NCI-H524 treated with DMSO at 0.1 percent for 48 hours (cell line): ENCODE measurements at regions not wholly inside any gene's neighbourhood (a gene's known extent, or its start where the extent isn't known, plus 50 kb on each side); places are given as distances from the start of the nearest gene placed in this dataset.
"Not testable (repeated sequence)": the region's sequence is repeated elsewhere in the genome, so short reads cannot be mapped to it uniquely, and the experiment has no call there.

Source experiments
- DNase-seq: peaks from one replicate; lab custom pipeline; 2025; lab: John Stamatoyannopoulos, UW

DNA sequence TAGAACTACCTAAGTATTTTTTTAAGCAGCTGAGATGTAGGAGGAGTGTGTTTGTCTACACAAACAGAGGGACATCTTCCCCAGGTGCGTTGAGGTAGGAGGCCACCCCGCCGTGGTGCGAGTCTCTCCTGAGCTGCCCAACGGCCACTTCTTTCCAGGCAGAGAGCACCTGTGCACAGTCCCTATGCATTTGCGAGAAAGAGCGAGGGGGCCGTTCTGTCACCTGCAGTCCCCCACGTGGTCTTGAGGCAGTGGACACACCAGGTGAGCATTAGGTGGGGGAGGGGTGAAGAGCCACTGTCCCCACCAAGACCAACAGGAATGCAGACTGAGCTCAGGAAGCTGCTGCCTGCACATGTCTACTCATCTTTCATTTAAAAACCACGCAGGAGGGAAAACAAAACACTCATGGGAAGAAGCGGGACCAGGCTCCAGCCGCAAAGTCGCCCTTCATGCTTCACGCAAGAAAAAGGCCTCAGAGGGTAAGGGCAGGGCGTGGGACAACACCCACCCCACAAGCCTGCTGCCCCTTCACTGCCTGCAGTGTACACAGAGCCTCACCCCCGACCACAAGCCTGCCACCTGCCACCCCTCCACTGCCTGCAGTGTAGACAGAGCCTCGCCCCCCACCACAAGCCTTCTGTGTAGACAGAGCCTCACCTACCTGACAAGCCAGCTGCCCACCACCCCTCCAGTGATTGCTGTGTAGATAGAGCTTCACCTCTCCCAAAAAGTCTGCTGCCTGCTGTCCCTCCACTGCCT is 142.0 kb downstream of the DLL1 start:
- no peak for DNase-seq

DNA sequence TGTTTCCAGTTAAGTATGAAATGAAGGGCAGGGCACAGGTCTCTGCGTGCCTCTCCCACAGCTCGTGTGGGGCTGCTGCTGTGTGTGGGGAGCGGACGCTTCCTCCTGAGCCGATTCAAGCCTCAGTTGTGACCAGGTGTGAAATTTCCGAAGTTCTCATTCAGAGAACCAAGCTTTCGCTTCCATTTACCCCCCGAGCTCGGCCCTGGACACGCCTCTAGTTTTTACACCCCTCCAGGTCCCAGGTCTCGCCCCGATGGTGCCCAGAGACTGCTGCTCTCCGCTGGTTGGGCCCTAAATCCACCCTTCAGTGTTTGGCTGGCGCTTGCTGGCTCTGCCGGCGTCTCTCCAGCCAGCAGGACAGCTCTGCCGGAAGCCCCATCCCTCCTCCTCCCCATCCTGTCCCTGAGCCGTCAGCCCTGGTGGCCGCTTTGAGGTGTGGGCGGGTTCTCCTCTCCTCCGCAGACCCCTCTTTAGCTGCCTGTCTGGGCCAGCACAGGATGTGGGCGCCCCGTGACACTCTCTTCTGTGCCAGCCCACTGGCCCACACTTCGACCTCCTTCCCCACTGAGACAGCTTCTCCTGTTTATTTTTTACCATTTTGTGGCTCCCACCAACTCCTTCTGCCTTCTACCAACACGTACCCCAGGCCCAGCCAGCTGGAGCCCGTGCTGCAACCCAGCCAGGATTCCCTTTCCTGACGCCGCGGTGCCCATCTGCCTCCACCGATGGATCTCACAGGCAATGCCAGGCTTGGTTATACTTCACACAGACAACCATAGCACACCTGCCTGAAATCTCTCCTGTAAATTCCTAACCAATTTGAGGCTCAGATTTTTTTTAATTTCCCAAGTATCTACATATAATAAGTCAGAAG is 142.8 kb downstream of the DLL1 start:
- no peak for DNase-seq

DNA sequence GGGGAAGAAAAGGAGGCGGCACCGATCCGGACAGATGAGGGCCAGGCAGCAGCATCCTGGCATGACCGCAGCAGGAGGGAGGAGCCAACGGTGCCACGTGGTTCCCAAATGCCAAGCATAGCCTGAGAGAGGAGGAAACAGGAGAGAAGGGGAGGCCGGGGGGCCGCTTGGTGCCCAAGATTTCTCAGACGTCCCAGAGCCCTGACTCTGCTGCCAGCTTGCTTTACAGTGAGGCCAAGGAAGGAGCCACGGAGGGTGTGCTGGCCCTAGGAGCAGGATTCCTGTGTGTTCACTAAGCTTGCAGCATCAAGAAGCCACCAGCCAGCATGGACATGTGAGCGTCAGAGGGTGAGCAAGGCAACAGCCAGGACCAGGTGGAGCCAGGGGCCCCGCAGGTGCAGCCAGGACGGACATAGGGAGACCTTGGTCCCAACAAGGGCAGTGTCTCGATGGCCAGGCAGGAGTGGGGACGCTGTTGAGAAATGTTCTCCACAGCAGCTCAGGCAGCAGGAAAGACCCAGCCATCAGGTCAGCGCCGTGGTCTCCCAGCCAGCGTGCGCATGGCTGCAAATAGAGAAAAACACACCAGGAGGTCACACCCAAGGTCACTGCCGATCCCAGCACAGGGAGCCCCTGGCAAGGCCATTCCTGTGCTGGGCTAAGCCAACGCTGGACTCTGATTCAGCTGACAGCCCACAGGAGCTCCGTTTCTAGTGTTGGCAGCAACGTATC is 143.7 kb downstream of the DLL1 start:
- no peak for DNase-seq

DNA sequence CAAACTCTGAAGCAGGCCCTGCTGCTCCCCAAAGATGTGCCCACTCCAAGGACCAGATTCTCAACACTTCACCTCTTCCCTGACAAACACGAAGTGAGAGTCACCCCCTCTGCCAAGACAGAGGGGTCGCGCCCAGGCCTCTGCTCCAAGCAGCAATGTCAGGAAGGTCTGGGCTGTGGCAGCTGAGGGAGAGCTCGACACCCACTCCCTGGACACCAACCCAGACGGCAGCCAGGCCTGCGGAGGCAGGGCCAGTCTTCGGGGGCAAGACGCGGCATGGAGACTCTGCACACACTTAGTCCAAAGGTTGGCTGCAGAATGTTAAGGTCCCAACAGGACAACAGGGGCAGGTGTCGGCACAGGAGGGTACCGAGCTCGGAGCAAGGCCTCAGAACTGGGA is 144.2 kb downstream of the DLL1 start:
- no peak for DNase-seq

DNA sequence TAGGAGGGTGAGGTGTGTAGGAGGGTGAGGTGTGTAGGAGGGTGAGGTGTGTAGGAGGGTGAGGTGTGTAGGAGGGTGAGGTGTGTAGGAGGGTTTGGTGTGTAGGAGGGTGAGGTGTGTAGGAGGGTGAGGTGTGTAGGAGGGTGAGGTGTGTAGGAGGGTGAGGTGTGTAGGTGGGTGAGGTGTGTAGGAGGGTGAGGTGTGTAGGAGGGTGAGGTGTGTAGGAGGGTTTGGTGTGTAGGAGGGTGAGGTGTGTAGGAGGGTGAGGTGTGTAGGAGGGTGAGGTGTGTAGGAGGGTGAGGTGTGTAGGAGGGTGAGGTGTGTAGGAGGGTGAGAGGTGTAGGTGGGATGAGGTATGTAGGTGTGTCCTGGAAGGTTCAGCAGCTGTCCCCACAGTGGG is 144.7 kb downstream of the DLL1 start:
- not testable (repeated sequence) for DNase-seq

DNA sequence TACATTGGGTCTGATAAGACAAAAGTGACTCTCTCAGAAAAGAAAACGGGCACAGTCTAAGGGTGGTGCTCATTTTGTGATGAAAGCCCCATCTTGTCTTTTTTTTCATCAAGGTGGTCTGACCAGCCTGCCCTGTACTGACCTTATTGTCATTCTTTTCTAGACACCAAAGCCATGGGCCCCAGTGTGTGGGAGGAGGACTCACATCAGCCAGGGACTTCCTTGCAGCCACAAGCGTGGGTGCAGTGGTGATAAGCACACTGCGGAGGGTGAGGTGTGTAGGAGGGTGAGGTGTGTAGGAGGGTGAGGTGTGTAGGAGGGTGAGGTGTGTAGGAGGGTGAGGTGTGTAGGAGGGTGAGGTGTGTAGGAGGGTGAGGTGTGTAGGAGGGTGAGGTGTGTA is 145.2 kb downstream of the DLL1 start:
- not testable (repeated sequence) for DNase-seq

DNA sequence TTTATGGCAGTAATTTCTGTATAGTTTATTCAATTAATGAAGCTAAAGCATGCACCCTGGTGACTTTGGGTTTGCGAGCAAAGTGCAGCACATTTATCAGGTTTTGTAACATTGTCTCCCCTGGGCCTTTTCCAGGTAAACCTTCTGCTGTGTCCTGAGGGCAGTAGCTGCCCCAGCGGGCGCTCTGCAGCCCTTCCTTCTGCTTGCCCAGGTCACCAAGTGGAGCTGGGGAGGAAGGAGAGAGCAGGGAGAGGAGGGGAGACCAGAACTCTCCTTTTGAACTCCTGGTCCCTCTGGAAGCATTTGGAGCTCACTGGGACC is 145.6 kb downstream of the DLL1 start:
- DNase-seq = no peak

DNA sequence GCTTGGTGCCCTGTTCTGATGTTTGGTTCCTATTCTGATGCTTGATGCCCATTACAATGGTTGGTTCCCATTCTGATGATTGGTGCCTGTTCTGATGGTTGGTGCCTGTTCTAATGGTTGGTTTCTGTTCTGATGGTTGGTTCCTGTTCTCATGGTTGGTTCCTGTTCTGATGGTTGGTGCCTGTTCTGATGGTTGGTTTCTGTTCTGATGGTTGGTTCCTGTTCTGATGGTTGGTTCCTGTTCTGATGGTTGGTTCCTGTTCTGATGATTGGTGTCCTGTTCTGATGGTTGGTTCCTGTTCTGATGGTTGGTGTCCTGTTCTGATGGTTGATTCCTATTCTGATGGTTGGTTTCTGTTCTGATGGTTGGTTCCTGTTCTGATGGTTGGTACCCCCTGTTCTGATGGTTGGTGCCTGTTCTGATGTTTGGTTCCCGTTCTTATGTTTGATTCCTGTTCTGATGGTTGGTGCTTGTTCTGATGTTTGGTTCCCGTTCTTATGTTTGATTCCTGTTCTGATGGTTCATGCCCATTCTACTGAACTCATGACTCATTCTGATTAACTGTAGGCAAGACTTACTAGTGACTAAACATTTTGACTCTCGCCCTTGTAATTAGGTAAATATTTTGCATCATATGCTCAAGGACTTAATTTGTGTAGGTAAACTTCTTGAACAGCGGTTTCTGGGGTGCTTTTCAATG is 146.2 kb downstream of the DLL1 start:
- no peak for DNase-seq

DNA sequence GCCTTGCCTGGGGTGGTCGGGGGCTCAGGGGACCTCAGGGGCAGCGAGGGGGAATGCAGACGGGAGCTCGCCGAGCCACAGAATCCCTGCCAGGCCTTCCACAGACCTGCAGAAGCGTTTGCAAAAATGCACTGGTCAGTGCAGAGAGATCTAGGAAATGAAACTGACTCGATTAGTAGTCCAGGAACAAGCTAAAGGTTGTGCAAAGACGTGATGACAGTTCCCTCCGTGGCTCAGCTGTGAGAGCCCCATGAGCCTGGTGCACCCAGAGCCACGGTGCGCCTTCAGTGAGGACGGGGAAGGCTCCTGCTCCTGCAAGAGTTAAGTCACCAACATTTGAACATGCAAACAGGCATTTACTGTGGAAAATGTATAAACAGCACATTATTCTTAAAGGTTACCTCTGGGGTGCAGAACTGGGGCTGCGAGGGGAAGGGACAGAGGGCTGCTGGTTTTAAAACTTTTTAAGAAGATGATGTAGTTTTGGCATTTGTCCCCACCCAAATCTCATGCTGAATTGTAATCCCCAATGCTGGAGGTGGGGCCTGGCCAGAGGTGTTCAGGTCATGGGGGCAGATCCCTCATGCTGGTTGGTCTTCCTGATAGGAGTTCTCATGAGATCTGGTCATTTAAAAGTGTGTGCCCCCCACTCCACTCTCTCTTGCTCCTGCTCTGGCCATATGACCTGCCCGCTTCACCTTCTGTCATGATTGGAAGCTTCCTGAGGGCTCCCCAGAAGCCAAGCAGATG is 147.3 kb downstream of the DLL1 start:
- DNase-seq = no peak

DNA sequence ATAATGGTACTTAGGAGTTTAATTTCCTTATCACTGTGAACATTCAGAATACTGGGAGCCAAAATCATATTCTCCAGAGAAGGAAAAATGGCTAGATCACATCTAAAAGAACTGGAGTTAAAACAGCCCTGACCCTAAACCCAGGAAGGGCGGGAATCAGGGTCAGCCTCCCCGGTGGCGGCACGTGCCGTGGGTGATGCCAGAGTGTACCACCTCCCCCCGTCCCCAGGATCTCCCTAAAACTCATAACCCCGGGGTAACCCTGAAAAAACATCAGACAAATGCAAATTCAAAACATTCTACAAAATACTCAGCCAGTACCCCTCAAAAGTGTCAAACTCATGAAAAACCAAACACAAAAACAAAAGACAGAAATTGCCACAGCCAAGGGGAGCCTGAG is 148.3 kb downstream of the DLL1 start:
- DNase-seq = no peak

DNA sequence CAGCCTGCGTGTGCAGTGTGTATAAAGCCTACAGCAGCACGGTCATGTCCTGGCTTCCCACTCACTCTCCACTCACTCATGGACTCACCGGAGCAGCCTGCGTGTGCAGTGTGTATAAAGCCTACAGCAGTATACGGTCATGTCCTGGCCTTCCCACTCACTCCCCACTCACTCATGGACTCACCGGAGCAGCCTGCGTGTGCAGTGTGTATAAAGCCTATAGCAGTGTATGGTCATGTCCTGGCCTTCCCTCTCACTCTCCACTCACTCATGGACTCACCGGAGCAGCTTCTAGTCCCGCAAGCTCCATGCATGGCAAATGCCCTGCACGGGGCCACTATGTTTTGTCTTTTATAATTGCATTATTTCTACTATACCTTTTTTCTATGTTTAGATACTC is 149.8 kb downstream of the DLL1 start:
- not testable (repeated sequence) for DNase-seq

DNA sequence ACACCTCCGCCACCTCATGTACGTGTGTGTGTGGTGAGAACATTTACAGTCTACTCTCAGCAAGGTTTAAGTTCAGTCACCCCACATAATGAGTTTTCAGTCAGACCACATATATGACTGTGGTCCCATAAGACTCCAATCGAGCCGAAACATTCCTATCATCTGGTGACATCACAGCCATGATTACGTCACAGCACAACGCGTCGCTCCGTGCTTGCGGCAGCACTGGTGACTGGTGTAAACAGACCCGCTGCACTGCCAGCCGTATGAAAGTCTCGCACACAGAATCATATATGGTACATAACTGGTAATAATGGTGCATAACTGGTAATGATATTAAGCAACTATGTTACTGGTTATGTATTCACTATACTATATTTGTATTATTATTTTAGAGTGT is 150.7 kb downstream of the DLL1 start:
- no peak for DNase-seq

DNA sequence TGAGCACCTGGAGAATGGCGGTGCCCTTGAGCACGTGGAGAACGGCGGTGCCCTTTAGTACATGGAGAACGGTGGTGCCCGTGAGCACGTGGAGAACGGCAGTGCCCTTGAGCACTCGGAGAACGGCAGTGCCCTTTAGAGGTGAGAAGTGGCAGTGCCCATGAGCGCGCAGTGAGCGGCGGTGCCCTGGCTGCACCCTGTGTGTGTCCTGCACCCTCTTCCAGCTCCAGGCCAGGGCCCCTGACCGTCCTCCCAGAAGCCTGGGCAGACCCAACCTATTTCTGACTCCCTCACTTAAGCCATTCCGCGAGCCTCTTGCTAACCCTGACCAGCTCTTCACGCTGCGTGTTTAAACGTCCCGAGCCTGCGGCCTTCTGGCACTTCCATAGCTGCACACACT is 151.3 kb downstream of the DLL1 start:
- no peak for DNase-seq

DNA sequence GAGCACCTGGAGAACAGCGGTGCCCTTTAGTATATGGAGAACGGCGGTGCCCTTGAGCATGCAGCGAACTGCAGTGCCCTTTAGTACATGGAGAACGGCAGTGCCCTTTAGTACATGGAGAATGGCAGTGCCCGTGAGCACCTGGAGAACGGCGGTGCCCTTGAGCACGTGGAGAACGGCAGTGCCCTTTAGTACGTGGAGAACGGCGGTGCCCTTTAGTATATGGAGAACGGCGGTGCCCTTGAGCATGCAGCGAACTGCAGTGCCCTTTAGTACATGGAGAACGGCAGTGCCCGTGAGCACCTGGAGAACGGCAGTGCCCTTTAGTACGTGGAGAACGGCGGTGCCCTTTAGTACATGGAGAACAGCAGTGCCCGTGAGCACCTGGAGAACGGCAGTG is 151.8 kb downstream of the DLL1 start:
- not testable (repeated sequence) for DNase-seq

DNA sequence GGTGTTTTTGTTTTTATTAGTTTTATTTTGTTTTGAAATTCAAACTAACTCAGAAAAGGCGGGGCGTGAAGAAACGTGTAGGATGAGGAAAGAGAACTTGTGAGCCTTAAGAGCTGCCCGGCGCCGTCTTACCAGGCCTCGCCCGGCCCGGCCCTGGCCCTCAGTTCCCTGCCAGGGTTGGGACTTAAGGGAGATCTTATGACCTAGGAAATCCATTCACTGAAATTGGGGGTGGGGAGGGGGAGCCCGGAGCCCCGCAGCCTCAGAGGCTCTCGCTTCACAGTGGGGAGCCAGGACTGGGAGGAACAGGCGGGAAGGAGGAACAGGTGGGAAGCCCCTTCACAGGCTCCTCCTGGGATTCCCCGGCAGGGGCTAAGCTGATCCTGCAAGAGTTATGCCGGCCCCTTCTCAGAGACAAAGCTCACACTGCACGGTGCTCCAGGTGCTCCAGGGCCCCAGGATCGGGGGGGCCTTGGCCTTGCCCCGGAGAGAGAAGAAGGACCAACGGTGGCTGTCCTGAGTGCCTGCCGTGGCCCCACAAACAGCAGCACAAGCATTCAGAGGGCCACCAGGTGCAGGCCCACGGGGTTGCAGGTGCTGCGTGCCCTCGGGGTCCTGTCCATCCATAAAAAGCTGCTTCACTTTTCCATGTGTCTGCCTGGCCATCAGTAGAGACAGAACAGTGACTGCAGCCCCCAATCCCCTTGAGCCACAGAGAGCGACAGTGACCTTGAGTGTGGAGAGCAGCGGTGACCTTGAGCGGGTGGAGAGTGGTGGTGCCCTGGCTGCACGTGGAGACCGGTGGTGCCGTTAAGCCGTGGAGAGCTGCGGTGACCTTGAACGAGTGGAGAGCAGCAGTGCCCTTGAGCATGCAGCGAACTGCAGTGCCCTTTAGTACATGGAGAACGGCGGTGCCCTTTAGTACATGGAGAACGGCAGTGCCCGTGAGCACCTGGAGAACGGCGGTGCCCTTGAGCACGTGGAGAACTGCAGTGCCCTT is 152.7 kb downstream of the DLL1 start:
- no peak for DNase-seq

DNA sequence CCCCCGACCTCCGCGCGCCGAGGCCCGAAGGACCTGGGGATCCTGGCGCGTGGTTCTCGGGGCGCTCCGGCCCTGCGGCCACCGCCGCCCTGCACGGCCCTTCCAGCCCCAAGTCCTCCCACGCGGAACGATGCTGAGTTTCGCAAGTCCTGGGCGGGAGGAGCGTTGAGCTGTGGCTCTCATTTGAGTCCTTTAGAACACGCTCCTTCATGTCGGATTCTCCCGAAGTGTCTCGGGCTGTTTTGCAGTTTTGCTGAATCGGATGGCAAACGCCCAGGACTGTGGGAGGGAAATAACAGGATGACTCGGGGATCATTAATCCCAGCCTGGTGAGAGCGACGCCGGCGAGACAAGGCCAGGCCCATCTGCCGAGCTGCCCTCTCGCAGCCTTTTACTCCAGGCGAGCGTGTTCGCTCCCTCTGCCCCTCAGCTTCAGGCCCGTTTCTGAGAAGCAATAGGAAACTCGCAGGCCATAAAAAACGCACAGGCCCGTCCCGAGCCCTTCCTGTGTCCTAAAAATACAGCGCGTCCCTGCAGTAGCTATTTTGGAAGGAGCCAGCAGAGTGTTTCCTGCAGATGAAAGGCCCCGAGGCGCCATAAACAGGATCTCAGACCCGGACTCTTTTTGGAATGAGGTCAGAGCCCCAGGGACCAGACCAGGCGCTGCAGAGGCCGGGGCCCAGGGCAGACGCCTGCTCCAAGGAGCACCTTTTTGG is 153.5 kb downstream of the DLL1 start:
- no peak for DNase-seq

DNA sequence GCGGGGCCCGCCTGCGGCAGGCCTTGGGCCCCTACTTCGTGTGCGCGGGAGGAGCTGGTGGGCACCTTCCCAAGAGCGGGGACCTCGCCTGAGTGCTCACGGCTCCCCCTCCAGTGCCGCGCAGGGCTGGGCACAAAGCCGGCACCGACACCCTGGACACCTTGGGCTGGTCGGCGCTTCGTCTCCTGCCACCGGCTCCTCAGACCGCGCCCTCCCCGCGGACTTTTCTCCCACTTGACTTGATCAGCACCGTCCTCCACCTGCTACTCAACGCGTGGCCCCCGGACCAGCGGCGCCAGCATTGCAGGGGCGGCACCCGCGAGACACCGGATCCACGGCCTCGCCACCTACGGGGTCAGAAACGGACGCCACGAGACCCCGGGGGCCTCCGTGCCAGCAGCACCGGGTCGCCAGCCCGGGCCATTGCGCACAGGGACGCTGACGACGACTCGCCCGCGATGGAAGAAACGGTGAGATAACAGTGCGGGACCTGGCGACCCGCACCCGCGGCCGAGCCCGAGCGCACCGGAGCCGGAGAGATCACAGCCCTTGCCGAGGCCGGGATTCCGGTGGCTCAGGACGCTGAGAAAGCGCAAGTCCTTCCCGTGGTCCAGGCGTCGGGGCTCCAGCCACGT is 154.2 kb downstream of the DLL1 start:
- no peak for DNase-seq

DNA sequence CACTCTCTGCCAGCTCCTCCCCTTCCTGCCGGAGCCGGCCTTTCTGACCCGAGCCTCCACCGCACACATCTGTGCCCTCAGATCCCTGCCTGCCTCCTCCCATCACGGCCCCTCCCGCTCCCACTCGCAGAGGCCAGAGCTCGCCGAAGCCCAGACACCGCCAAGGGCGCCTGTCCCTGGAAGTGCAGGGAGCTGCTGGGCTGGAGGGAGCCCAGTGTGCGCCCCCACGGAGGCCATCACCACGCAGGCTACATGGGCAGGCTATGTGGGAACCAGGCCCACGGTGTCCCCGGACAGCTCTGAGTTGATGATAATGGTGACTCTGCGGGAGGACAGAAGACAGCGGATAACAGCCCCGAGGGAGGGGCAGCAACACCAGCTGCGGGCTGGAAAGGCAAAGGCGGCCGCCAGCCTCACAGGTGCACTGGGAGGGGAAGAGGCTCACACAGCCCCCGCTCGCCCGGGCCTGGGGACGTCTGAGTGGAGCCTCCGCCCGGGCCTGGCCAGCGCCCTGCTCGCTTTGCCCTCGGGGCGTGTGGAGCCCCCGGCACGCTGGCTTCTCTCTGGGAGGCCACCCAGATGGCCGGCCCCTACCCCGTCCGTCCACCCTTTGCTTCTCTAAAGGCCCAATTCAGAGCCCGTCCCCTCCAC is 154.9 kb downstream of the DLL1 start:
- no peak for DNase-seq

DNA sequence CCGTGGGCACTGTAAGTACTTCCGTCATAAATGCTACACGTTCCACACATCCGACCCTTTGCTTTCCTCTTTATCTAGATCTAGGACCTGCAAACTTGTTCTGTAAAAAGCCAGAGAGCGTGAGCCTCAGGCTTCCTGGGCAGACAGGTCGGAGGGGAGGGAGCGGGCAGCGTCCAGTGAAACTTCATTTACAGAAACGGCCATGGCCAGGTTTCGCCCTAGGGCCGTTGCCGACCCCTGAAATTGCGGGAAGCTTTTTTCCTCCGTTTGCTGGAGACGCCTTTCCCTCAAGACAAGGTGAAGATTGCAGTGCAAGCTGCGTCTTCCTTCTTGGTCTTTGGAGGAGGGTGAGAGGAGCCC is 155.4 kb downstream of the DLL1 start:
- no peak for DNase-seq
